GM18519 (cell line): ENCODE measurements at regions not wholly inside any gene's neighbourhood (a gene's known extent, or its start where the extent isn't known, plus 50 kb on each side); places are given as distances from the start of the nearest gene placed in this dataset.

Source experiments
- ATAC-seq: cut with Tn5 transposase; IDR thresholded peaks from one replicate; pipeline ENCODE4 v1.9.1; 2021; ENCODE audit warnings: mild to moderate bottlenecking, moderate library complexity; ENCODE audit not compliant: unreplicated experiment, low FRiP score

GRCh38 chr1:88163187-88163586 is 520.9 kb upstream of the PKN2 start:
- no peak for ATAC-seq

- no peak for ATAC-seq
Observed at GRCh38 chr1:88168126-88168525, 515.9 kb upstream of the PKN2 start.

GRCh38 chr1:88169139-88169538 is 514.9 kb upstream of the PKN2 start:
- ATAC-seq, result no peak

- no peak for ATAC-seq
Observed at GRCh38 chr1:88169939-88170338, 514.1 kb upstream of the PKN2 start.

- ATAC-seq, result no peak
Observed at GRCh38 chr1:88175120-88175630, 508.9 kb upstream of the PKN2 start.

- no peak for ATAC-seq
Observed at GRCh38 chr1:88175631-88176226, 508.3 kb upstream of the PKN2 start.

GRCh38 chr1:88179943-88180342 is 504.1 kb upstream of the PKN2 start:
- no peak for ATAC-seq

GRCh38 chr1:88180449-88181108 is 503.5 kb upstream of the PKN2 start:
- ATAC-seq, result peak; percentile 97

- ATAC-seq, result no peak
Observed at GRCh38 chr1:88186911-88187310, 497.2 kb upstream of the PKN2 start.

- no peak for ATAC-seq
Observed at GRCh38 chr1:88188038-88188437, 496.0 kb upstream of the PKN2 start.

GRCh38 chr1:88189525-88189924 is 494.5 kb upstream of the PKN2 start:
- ATAC-seq, result no peak

- peak; percentile 93 for ATAC-seq
Observed at GRCh38 chr1:88191917-88192316, 492.2 kb upstream of the PKN2 start.

- ATAC-seq, result no peak
Observed at GRCh38 chr1:88194542-88194941, 489.5 kb upstream of the PKN2 start.

- no peak for ATAC-seq
Observed at GRCh38 chr1:88200545-88200944, 483.5 kb upstream of the PKN2 start.

GRCh38 chr1:88204111-88204510 is 480.0 kb upstream of the PKN2 start:
- ATAC-seq, result no peak

- no peak for ATAC-seq
Observed at GRCh38 chr1:88204612-88205167, 479.4 kb upstream of the PKN2 start.

GRCh38 chr1:88208389-88208788 is 475.7 kb upstream of the PKN2 start:
- ATAC-seq, result no peak

GRCh38 chr1:88210103-88210787 is 473.8 kb upstream of the PKN2 start:
- peak; percentile 61 for ATAC-seq

GRCh38 chr1:88216441-88216840 is 467.6 kb upstream of the PKN2 start:
- no peak for ATAC-seq

GRCh38 chr1:88217386-88217785 is 466.7 kb upstream of the PKN2 start:
- no peak for ATAC-seq

- ATAC-seq, result no peak
Observed at GRCh38 chr1:88219521-88219920, 464.6 kb upstream of the PKN2 start.
